Trophoblast cell (in vitro differentiated cells and primary cell): ENCODE measurements at regions not wholly inside any gene's neighbourhood (a gene's known extent, or its start where the extent isn't known, plus 50 kb on each side); places are given as distances from the start of the nearest gene placed in this dataset.

Source experiments
- DNase-seq, 2 donors: peaks; one replicate each; pipeline ENCODE4 v3.0.0-alpha.2; 2016
- H2AFZ ChIP-seq: 2 replicates; pipeline ENCODE4 v1.6.1; 2013; ENCODE audit warnings: low read length, moderate library complexity, mild to moderate bottlenecking; ENCODE audit not compliant: insufficient read depth, poor library complexity
- H2AK5ac ChIP-seq: 2 replicates; pipeline ENCODE4 v1.6.1; 2013; ENCODE audit warnings: mild to moderate bottlenecking, low read length
- H2BK120ac ChIP-seq: 2 replicates; pipeline ENCODE4 v1.6.1; 2013; ENCODE audit warnings: low read length, mild to moderate bottlenecking, moderate library complexity; ENCODE audit not compliant: insufficient read depth, poor library complexity
- H2BK12ac ChIP-seq: 2 replicates; pipeline ENCODE4 v1.6.1; 2013; ENCODE audit warnings: mild to moderate bottlenecking, low read length, moderate library complexity
- H2BK5ac ChIP-seq: 2 replicates; pipeline ENCODE4 v1.6.1; 2013; ENCODE audit warnings: low read length, low read depth, moderate library complexity, mild to moderate bottlenecking; ENCODE audit not compliant: poor library complexity
- H3K14ac ChIP-seq: 2 replicates; pipeline ENCODE4 v1.6.1; 2013; ENCODE audit warnings: mild to moderate bottlenecking, low read length
- H3K18ac ChIP-seq: 2 replicates; pipeline ENCODE4 v1.6.1; 2013; ENCODE audit warnings: mild to moderate bottlenecking, low read length
- H3K23ac ChIP-seq: 2 replicates; pipeline ENCODE4 v1.6.1; 2013; ENCODE audit warnings: low read length
- H3K27ac ChIP-seq: 2 replicates; pipeline ENCODE4 v1.5.1; 2013; ENCODE audit warnings: low read depth, mild to moderate bottlenecking, inconsistent platforms, low read length, moderate library complexity
- H3K27me3 ChIP-seq: 2 replicates; pipeline ENCODE4 v1.6.1; 2013; ENCODE audit warnings: inconsistent platforms, mild to moderate bottlenecking, low read length, moderate library complexity; ENCODE audit not compliant: insufficient read depth
- H3K36me3 ChIP-seq, 2 experiments: 1 replicate in 1 of 2; 2 replicates in 1 of 2; pipeline ENCODE4 v1.6.1; 2013; ENCODE audit warnings: low read length in 2 of 2, mild to moderate bottlenecking in 2 of 2, moderate library complexity in 1 of 2; ENCODE audit not compliant: insufficient read depth in 2 of 2, control insufficient read depth in 1 of 2
- H3K4ac ChIP-seq: 2 replicates; pipeline ENCODE4 v1.6.1; 2013; ENCODE audit warnings: low read depth, mild to moderate bottlenecking, low read length, moderate library complexity
- H3K4me1 ChIP-seq, 2 experiments: 1 replicate in 1 of 2; 2 replicates in 1 of 2; pipeline ENCODE4 v1.6.1; 2013; ENCODE audit warnings: low read length in 2 of 2, mild to moderate bottlenecking in 2 of 2, moderate library complexity in 1 of 2; ENCODE audit not compliant: insufficient read depth in 2 of 2, control insufficient read depth in 1 of 2
- H3K4me2 ChIP-seq: 2 replicates; pipeline ENCODE4 v1.6.1; 2013; ENCODE audit warnings: inconsistent platforms, mild to moderate bottlenecking, low read length, moderate library complexity
- H3K4me3 ChIP-seq: 2 replicates; pipeline ENCODE4 v1.5.1; 2013; ENCODE audit warnings: mild to moderate bottlenecking, low read depth, low read length, inconsistent platforms
- H3K79me1 ChIP-seq: one replicate; pipeline ENCODE4 v1.6.1; 2013; ENCODE audit warnings: low read length
- H3K79me2 ChIP-seq: 2 replicates; pipeline ENCODE4 v1.6.1; 2013; ENCODE audit warnings: low read length, mild to moderate bottlenecking; ENCODE audit not compliant: control insufficient read depth, insufficient read depth, poor library complexity
- H3K9ac ChIP-seq: 2 replicates; pipeline ENCODE4 v1.6.1; 2013; ENCODE audit warnings: mild to moderate bottlenecking, low read length
- H3K9me3 ChIP-seq: 2 replicates; pipeline ENCODE4 v1.6.1; 2013; ENCODE audit warnings: low read depth, mild to moderate bottlenecking, control low read depth, inconsistent platforms, low read length; ENCODE audit not compliant: insufficient read depth
- H4K12ac ChIP-seq: 2 replicates; pipeline ENCODE4 v1.6.1; 2013; ENCODE audit warnings: low read depth, mild to moderate bottlenecking, low read length, moderate library complexity
- H4K8ac ChIP-seq: 2 replicates; pipeline ENCODE4 v1.6.1; 2013; ENCODE audit warnings: low read depth, mild to moderate bottlenecking, low read length, moderate library complexity
- H4K91ac ChIP-seq: one replicate; pipeline ENCODE4 v1.6.1; 2013; ENCODE audit warnings: low read depth, mild to moderate bottlenecking, low read length, moderate library complexity
- WGBS: extraction: QIAGEN DNeasy Blood & Tissue Kit; methylation state at CpG from one replicate; pipeline ENCODE4 v1.1.7; 2013; ENCODE audit warnings: missing lambda C conversion rate; ENCODE audit not compliant: insufficient read length, insufficient coverage; ENCODE audit errors: extremely low coverage; 5-methylcytosine and 5-hydroxymethylcytosine counted together

GRCh38 chr16:86375851-86376250 lies 134.5 kb upstream of the FOXF1 start:
- Histone ChIP-seq H4K8ac (no peak overlapping the region), H3K27ac (no peak overlapping the region), H3K4ac (no peak overlapping the region), H3K9ac (no peak overlapping the region), H2BK5ac (no peak overlapping the region), H2BK120ac (no peak overlapping the region), H2AFZ (no peak overlapping the region), H4K91ac (no peak overlapping the region), H3K27me3 (no peaks in the 10 kb centered on the region), H2AK5ac (no peak overlapping the region), H3K23ac (no peak overlapping the region), H3K9me3 (peaks cover 11% of the 10 kb centered on the region), H3K79me1 (no peaks in the 10 kb centered on the region), H3K4me2 (no peak overlapping the region), H3K4me1 (no peaks in the 10 kb centered on the region), H3K79me2 (no peaks in the 10 kb centered on the region), H3K14ac (no peak overlapping the region), H3K18ac (no peak overlapping the region), H4K12ac (no peak overlapping the region), H2BK12ac (no peak overlapping the region), H3K36me3 (no peaks in the 10 kb centered on the region), H3K4me3 (no peak overlapping the region)
- WGBS: no CpG with 5 or more reads among the region's 9 CpGs
- no peak for DNase-seq

DNA sequence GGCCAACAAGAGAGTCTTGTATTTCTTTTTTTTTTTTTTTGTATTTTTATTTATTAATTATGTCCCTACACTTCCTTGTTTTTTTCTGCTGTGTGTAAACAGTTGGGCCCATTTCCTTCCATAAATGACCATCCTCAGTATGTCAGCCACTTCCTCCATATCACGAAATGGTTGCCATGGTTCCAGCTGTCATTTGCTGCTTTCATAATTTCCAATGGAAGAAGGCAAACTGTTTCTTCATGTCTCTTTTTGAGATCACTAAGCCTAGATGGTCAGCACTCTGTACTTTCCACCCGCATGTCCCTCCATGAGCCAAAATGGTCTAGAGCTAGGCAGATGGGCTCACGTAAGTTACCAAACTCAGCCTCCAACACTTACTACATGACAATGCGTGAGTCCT lies 133.5 kb upstream of the FOXF1 start:
- Histone ChIP-seq H2AK5ac (no peak overlapping the region), H2BK120ac (no peak overlapping the region), H2BK12ac (no peak overlapping the region), H3K4ac (no peak overlapping the region), H2AFZ (no peak overlapping the region), H3K27me3 (no peaks in the 10 kb centered on the region), H2BK5ac (no peak overlapping the region), H3K23ac (no peak overlapping the region), H4K12ac (no peak overlapping the region), H3K4me2 (no peak overlapping the region), H3K9ac (no peak overlapping the region), H3K27ac (no peak overlapping the region), H3K14ac (no peak overlapping the region), H3K18ac (no peak overlapping the region), H3K4me1 (no peaks in the 10 kb centered on the region), H3K79me2 (no peaks in the 10 kb centered on the region), H3K36me3 (no peaks in the 10 kb centered on the region), H3K79me1 (no peaks in the 10 kb centered on the region), H4K8ac (no peak overlapping the region), H3K4me3 (no peak overlapping the region), H3K9me3 (peaks cover 11% of the 10 kb centered on the region), H4K91ac (no peak overlapping the region)
- no CpG with 5 or more reads among the region's 4 CpGs for WGBS
- DNase-seq: no peak

- Histone ChIP-seq H2AFZ (no peak overlapping the region), H2BK5ac (no peak overlapping the region), H2BK120ac (no peak overlapping the region), H3K79me2 (no peaks in the 10 kb centered on the region), H3K9me3 (peaks cover 11% of the 10 kb centered on the region), H4K12ac (no peak overlapping the region), H4K91ac (no peak overlapping the region), H3K27me3 (no peaks in the 10 kb centered on the region), H3K4me3 (no peak overlapping the region), H3K18ac (no peak overlapping the region), H3K27ac (no peak overlapping the region), H3K4me1 (no peaks in the 10 kb centered on the region), H3K79me1 (no peaks in the 10 kb centered on the region), H3K4ac (no peak overlapping the region), H2BK12ac (no peak overlapping the region), H3K4me2 (no peak overlapping the region), H3K9ac (no peak overlapping the region), H3K14ac (no peak overlapping the region), H4K8ac (no peak overlapping the region), H2AK5ac (no peak overlapping the region), H3K36me3 (no peaks in the 10 kb centered on the region), H3K23ac (no peak overlapping the region)
- DNase-seq: no peak
- no CpG with 5 or more reads among the region's 27 CpGs for WGBS
Measured at GRCh38 chr16:86377251-86378022, 132.9 kb upstream of the FOXF1 start.

DNA sequence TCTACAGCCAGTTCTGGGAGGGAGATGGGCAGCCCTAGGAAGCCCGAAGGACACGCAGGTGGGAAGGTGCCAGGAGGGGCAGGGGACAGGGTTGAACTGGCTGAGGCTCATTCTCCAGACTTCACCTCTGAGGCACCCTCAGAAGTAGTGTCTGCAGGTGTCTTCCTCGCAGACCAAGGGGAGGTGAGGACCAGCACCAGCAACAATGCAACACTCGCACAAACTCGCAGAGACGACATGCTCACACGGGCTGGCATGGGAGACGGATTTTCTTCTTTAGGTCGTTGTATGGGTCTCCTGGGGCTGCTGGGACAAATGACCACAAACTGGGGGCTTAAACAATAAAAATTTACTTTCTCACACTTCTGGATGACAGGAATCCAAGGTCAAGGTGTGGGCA lies 132.2 kb upstream of the FOXF1 start:
- Histone ChIP-seq H3K9ac (no peak overlapping the region), H3K27ac (no peak overlapping the region), H3K36me3 (no peaks in the 10 kb centered on the region), H2AFZ (no peak overlapping the region), H3K79me2 (no peaks in the 10 kb centered on the region), H2BK5ac (no peak overlapping the region), H3K18ac (no peak overlapping the region), H3K79me1 (no peaks in the 10 kb centered on the region), H3K9me3 (peaks cover 8% of the 10 kb centered on the region), H3K4me2 (no peak overlapping the region), H3K23ac (no peak overlapping the region), H2BK120ac (no peak overlapping the region), H3K4me1 (no peaks in the 10 kb centered on the region), H4K8ac (no peak overlapping the region), H3K4me3 (no peak overlapping the region), H2AK5ac (no peak overlapping the region), H4K12ac (no peak overlapping the region), H3K27me3 (no peaks in the 10 kb centered on the region), H2BK12ac (no peak overlapping the region), H4K91ac (no peak overlapping the region), H3K4ac (no peak overlapping the region), H3K14ac (no peak overlapping the region)
- WGBS: no CpG with 5 or more reads among the region's 9 CpGs
- no peak for DNase-seq
